Osteoblast (primary cell): ENCODE measurements at regions not wholly inside any gene's neighbourhood (a gene's known extent, or its start where the extent isn't known, plus 50 kb on each side); places are given as distances from the start of the nearest gene placed in this dataset.
"Not testable (repeated sequence)": the region's sequence is repeated elsewhere in the genome, so short reads cannot be mapped to it uniquely, and the experiment has no call there.

ENCODE experiments used
- DNase-seq: peaks from one replicate; pipeline ENCODE4 v3.0.0; 2011; ENCODE audit warnings: low spot score, mixed read lengths; ENCODE audit not compliant: insufficient read length; ENCODE audit errors: missing footprints
- H2AFZ ChIP-seq: 2 replicates; pipeline ENCODE4 v1.6.0; 2011; ENCODE audit warnings: mild to moderate bottlenecking, low read length
- H3K27ac ChIP-seq: 2 replicates; pipeline ENCODE4 v1.5.1; 2011; ENCODE audit warnings: mild to moderate bottlenecking, low read depth, low read length, moderate library complexity
- H3K27me3 ChIP-seq: 2 replicates; pipeline ENCODE4 v1.6.0; 2012; ENCODE audit warnings: mild to moderate bottlenecking, control low read depth, inconsistent platforms, low read length, moderate library complexity; ENCODE audit not compliant: insufficient read depth
- H3K36me3 ChIP-seq: 2 replicates; pipeline ENCODE4 v1.5.1; 2011; ENCODE audit warnings: mild to moderate bottlenecking, low read length, control low read depth, moderate library complexity; ENCODE audit not compliant: insufficient read depth
- H3K4me1 ChIP-seq: 2 replicates; pipeline ENCODE4 v1.5.1; 2011; ENCODE audit warnings: mild to moderate bottlenecking, low read length, control low read depth, moderate library complexity; ENCODE audit not compliant: insufficient read depth
- H3K4me2 ChIP-seq: 2 replicates; pipeline ENCODE4 v1.6.0; 2011; ENCODE audit warnings: mild to moderate bottlenecking, low read length; ENCODE audit not compliant: insufficient read depth
- H3K4me3 ChIP-seq: fragments of 200-600 bp; sonication (generic); 3 replicates; pipeline ENCODE4 v1.5.1; 2012; ENCODE audit warnings: mild to moderate bottlenecking, low read length, inconsistent platforms; ENCODE audit not compliant: insufficient read depth
- H3K79me2 ChIP-seq: 2 replicates; pipeline ENCODE4 v1.6.0; 2012; ENCODE audit warnings: mild to moderate bottlenecking, low read length, control low read depth, inconsistent platforms; ENCODE audit not compliant: insufficient read depth
- H3K9me3 ChIP-seq: 2 replicates; pipeline ENCODE4 v1.5.1; 2011; ENCODE audit warnings: low read depth, low read length, control low read depth
- H4K20me1 ChIP-seq: 2 replicates; pipeline ENCODE4 v1.6.0; 2012; ENCODE audit warnings: mild to moderate bottlenecking, low read length, control low read depth; ENCODE audit not compliant: insufficient read depth
- CTCF ChIP-seq: IDR thresholded peaks from 2 replicates; pipeline ENCODE4 v1.5.1; 2011; ENCODE audit warnings: mild to moderate bottlenecking, low read depth, low read length, moderate library complexity; ENCODE audit errors: extremely low read depth

- Histone ChIP-seq H3K27me3 (no peaks in the 10 kb centered on the region), H3K79me2 (no peaks in the 10 kb centered on the region), H4K20me1 (no peaks in the 10 kb centered on the region), H2AFZ (peak overlapping the region; percentile 68), H3K4me3 (no peak overlapping the region), H3K4me2 (peak overlapping the region; percentile 41), H3K4me1 (peaks cover 31% of the 10 kb centered on the region), H3K9me3 (no peaks in the 10 kb centered on the region), H3K36me3 (no peaks in the 10 kb centered on the region), H3K27ac (peak overlapping the region; percentile 83)
- DNase-seq, result no peak
- no peak for TF ChIP-seq CTCF
These were observed 162.4 kb upstream of the GALNT15 start for GRCh38 chr3:16012086-16012485.

GRCh38 chr3:16013568-16013967, 160.9 kb upstream of the GALNT15 start:
- DNase-seq, result no peak
- Histone ChIP-seq H3K79me2 (no peaks in the 10 kb centered on the region), H3K27me3 (no peaks in the 10 kb centered on the region), H3K9me3 (no peaks in the 10 kb centered on the region), H3K4me3 (no peak overlapping the region), H3K36me3 (no peaks in the 10 kb centered on the region), H2AFZ (no peak overlapping the region), H3K4me2 (peak overlapping the region; percentile 26), H3K4me1 (peaks cover 31% of the 10 kb centered on the region), H3K27ac (peak overlapping the region; percentile 83), H4K20me1 (no peaks in the 10 kb centered on the region)
- TF ChIP-seq CTCF, result no peak

- H2AFZ ChIP-seq, H3K4me1 ChIP-seq, H3K36me3 ChIP-seq, H3K27me3 ChIP-seq, H4K20me1 ChIP-seq, DNase-seq, H3K4me2 ChIP-seq, H3K9me3 ChIP-seq, H3K79me2 ChIP-seq, H3K4me3 ChIP-seq, H3K27ac ChIP-seq: not testable (repeated sequence)
These were observed 152.7 kb upstream of the GALNT15 start for GRCh38 chr3:16021801-16022200.

- not testable (repeated sequence) for H3K4me1 ChIP-seq, H3K9me3 ChIP-seq, H3K36me3 ChIP-seq, H3K79me2 ChIP-seq, H3K4me3 ChIP-seq, H3K27me3 ChIP-seq, H3K27ac ChIP-seq, H2AFZ ChIP-seq, H3K4me2 ChIP-seq, H4K20me1 ChIP-seq, DNase-seq
These were observed 150.6 kb upstream of the GALNT15 start for GRCh38 chr3:16023881-16024280.

GRCh38 chr3:16024548-16024947, 149.9 kb upstream of the GALNT15 start:
- H3K4me1 ChIP-seq, result peaks cover 12% of the 10 kb centered on the region
- no peaks in the 10 kb centered on the region for H3K9me3 ChIP-seq
- no peak overlapping the region for H3K4me3 ChIP-seq
- no peaks in the 10 kb centered on the region for H3K36me3 ChIP-seq
- no peak overlapping the region for H3K4me2 ChIP-seq
- DNase-seq, result no peak
- H3K27ac ChIP-seq, result no peak overlapping the region
- no peaks in the 10 kb centered on the region for H3K79me2 ChIP-seq
- TF ChIP-seq CTCF, result no peak
- H4K20me1 ChIP-seq, result no peaks in the 10 kb centered on the region
- H2AFZ ChIP-seq, result no peak overlapping the region
- no peaks in the 10 kb centered on the region for H3K27me3 ChIP-seq
